ENCODE measurements at regions not wholly inside any gene's neighbourhood (a gene's known extent, or its start where the extent isn't known, plus 50 kb on each side); places are given as distances from the start of the nearest gene placed in this dataset.

- TF ChIP-seq GATA2 (IDR thresholded peaks at IDR 0.05; ENCODE audit: low read depth, low read length) (no peak), GATA3 (IDR thresholded peaks at IDR 0.05; ENCODE audit: low read depth, low read length) (no peak)
These were observed 2320.0 kb downstream of the PCDH9 start for GRCh38 chr13:64910096-64910495.
